NCI-H1092 treated with DMSO at 0.1 percent for 48 hours (cell line): ENCODE measurements at regions not wholly inside any gene's neighbourhood (a gene's known extent, or its start where the extent isn't known, plus 50 kb on each side); places are given as distances from the start of the nearest gene placed in this dataset.

ENCODE experiments used
- DNase-seq: peaks from one replicate; lab custom pipeline; 2025; lab: John Stamatoyannopoulos, UW

GRCh38 chr10:91036807-91037411 is 116.0 kb upstream of the ANKRD1 start:
- DNase-seq: no peak

- no peak for DNase-seq
These were observed 118.1 kb upstream of the ANKRD1 start for GRCh38 chr10:91038971-91039370.

DNA sequence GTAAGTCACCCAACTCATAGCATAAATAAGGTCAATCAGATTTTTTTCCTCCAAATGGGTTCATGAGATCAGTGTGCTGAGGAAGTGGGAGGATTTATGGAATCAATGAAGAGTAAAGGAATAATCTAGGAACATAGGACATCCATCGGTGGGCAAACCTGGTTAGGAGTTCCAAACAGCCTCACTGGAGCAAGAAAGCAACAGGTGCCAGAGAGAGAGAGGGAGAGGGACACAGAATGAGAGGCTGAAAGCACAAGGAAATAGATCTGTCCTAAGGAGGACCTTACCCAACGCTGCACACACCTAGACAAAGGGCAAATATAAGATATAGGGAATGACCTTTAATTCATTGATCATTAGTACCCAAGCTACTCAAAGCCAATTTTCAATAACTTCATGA is 119.5 kb upstream of the ANKRD1 start:
- no peak for DNase-seq

- no peak for DNase-seq
These were observed 121.2 kb upstream of the ANKRD1 start for GRCh38 chr10:91042069-91042468.

- DNase-seq: peak; percentile 12
These were observed 122.5 kb upstream of the ANKRD1 start for GRCh38 chr10:91043173-91043910.

GRCh38 chr10:91046869-91047268 is 126.0 kb upstream of the ANKRD1 start:
- DNase-seq: no peak

DNA sequence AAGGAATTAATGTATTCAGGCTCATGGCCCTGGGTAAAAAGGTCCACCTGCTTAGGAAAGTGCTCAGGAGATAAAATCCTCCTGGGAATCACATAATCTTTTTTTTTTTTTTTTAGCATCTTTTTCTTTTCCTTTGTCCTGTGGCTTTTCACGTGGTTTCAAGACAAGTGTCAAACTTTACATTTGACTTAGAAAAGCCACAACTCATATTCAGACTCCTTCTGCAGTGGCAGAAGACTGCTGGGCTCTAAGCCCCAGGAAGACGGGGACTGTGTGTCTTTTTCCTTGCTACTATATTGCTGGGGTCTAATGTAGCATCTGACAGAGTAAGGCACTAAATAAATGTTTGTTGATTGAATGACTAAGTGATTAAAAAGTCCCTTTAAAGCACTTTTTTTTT is 127.5 kb upstream of the ANKRD1 start:
- DNase-seq: no peak

DNA sequence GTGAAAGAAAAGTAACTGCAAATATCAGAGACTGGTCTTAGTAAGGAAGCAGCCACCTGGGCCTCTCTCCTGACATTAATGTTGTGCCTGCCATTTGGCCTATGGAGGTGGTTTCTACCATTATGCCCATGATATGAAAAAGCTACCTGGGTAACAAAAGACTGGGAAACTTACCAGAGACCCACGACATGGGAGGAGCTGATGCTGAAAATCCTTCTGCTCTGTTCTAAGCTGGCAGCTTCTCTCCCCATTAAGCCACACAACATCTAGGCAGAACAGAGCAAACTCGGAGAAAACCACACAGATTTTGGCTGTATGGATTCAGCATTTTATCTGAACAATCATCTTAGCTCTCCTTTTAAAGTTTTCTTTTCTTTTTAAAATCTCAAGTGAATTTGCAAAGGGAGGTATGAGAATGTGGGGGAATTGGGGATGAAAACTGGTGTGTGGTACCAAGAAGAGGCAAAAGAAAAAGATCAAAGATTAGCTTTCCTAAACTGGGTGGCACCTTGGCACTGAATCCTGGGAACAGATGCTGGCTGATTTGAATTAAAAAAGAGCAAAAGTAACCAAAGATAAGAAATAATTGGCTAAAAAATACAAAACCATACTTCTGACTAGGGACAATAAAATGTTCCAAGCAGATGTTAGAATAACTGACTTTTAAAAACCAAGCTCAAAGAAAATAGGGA is 128.6 kb upstream of the ANKRD1 start:
- no peak for DNase-seq

- no peak for DNase-seq
These were observed 129.1 kb upstream of the ANKRD1 start for GRCh38 chr10:91049988-91050360.

DNA sequence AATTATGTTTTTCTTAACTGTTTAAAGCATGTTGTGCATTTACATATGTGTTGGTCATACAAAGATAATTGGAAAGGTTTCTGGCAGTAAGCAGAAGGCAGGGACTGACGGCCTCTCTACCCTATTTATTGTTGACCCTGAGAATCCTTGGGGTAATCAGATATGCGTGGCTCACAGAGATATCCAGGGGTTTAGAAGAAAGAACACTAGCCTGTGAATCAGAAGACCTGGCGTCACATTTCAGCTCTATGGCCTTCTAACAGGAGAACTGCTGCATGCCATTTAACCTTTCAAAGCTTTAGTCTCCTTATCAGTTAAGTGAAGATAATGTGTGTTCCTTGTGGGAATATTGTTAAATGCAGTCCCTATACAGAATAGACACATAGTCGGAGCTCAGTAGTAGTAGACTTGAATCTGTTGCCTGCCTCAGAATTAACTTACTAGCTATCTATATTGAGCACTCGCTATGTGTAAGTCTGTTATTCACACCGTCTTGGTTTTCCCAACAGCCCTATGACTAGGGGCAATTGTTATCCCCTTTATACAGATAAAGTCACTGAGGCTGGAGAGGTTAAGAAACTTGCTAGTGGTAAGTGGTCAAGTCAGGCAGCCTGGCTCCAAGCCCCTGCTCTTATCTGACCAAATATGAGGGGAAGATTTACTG is 129.6 kb upstream of the ANKRD1 start:
- DNase-seq: no peak

DNA sequence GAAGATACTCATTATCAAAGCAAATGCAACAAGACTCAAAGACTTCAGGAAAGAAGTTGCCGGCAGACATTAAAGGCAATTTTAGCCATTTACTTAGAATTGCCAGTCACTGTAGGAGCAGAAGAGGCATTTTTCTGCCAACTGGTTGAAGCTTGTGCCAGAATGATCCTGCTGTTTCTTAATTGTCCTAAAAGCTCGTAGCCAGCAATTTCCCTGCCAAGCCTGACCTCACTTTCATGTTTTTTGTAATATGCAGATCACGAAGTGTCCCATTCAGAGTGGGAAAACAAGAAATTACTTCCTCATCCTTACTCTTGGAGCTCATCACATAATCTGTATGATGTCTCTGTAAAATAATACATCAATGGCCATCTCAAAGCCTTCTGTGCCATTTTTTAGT is 130.9 kb upstream of the ANKRD1 start:
- DNase-seq: peak; percentile 16

DNA sequence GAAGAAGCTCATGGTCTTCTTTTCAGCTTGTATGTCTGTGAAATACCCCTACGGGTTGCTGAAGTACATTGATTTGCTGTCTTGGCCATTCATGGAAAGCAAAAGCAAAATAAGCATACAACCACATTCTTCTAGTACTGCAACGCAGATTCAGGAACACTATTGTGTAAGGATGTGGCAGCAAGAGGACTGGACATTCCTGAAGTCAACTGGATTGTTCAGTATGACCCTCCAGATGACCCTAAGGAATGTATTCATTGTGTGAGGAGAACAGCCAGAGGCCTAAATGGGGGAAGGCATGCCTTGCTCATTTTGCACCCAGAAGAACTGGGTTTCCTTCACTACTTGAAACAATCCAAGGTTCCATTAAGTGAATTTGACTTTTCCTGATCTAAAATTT is 133.4 kb upstream of the ANKRD1 start:
- no peak for DNase-seq

GRCh38 chr10:91061187-91061586 is 140.3 kb upstream of the ANKRD1 start:
- DNase-seq: no peak

DNA sequence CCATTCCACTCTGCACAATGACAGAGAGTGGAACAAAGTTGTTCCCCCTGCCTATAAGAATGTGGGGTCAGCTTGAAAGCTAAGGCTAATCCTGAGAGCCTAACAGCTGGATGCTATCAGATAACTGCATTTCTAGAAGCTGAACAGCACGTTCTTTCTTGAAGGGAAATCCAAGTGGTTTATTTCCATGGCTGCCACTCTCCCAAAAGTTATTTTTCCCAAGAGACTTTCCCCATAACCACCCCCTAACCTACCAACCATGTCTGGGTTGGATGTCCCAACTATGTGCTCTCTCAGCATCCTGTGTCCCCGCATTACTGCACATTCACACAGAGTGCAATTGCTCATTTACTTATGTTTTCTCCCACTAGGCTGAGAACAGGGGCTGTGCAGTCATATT is 140.7 kb upstream of the ANKRD1 start:
- DNase-seq: no peak

- no peak for DNase-seq
These were observed 141.2 kb upstream of the ANKRD1 start for GRCh38 chr10:91062091-91062490.

- no peak for DNase-seq
These were observed 148.7 kb upstream of the PCGF5 start for GRCh38 chr10:91071786-91072185.

- DNase-seq: no peak
These were observed 147.0 kb upstream of the PCGF5 start for GRCh38 chr10:91073286-91073979.

DNA sequence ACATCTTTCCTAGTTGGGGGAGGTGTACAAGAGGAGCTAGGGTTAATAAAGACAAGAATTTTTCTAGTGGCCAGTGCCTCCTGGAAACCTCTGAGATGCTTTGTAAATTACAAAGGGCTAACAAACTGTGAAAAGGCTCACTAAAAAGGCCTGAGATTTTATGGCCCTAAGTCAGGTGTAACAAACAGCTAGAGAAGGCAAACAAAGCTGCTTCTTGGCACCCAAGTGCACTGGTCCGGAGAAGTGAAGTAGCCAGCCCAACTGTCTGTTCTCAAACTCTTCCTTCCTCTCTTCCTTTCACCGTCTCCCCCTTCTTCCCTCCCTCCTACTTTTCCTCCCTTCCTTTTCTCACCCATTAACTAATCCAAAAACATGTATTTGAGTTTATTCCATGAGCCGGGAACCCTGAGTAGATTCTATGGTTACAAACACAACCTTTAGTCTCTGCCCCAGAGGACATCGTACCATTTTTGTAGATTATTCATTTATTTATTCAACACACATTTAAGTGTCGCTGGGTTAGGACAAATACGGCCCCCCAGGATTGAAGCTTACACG is 143.4 kb upstream of the PCGF5 start:
- no peak for DNase-seq

DNA sequence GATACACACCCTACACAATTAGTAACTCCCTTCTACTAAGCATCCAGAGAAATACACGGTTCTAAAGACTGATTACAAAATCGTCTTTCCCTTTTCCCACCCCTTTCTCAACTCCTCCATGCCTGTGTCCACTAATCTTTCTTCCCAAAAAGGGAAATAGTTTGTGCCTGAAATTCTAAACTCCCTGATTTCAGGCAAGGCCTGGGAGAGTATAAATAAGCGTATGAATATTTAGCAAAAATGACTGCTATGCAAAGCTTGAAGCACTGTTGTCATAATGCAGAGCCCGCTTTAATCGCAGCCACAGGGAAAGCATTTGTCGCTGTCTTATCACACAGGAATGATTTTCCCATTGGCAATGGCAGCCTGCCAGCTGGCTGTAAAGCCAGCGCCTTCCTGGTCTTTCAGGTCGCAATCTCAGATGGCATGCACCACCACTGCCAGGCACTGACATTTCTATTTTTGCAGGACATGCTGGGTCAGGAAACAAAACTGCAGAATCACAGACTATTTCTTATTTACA is 142.9 kb upstream of the PCGF5 start:
- peak; percentile 47 for DNase-seq

DNA sequence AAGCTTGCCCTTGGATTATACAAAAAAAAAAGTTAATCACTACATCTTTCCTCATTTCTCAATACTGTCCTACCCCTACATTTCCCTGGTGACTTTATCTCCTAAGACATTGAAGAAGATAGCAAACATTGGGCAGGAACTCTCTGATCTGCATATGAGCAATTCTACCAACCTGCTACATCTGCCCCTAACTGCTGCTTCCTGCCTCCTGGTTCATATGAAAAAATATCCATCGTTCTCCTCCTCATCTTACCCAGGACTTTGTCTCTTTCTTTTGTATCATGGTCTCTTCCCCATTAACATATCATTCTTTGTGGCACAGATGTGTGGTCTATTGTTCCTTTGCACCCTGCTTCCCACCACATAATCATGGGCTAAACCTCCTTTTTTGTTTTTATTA is 139.7 kb upstream of the PCGF5 start:
- DNase-seq: no peak

DNA sequence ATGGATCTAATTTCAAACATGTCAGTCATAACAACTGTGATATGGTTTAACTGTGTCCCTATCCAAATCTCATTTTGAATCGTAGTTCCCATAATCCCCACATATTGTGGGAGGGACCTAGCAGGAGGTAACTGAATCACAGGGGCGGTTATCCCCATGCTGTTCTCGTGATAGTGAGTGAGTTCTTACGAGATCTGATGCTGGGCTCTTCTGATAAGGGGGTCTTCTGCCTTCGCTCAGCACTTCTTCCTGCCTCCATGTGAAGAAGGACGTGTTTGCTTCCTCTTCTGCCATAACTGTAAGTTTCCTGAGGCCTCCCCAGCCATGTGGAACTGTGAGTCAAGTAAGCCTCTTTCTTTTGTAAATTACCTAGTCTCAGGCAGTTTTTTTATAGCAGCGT is 138.0 kb upstream of the PCGF5 start:
- no peak for DNase-seq
